GM10847 (cell line): ENCODE measurements at regions not wholly inside any gene's neighbourhood (a gene's known extent, or its start where the extent isn't known, plus 50 kb on each side); places are given as distances from the start of the nearest gene placed in this dataset.

ENCODE experiments used
- POLR2A ChIP-seq: IDR thresholded peaks from 2 replicates; pipeline ENCODE4 v1.6.1; 2011; ENCODE audit not compliant: insufficient read length; ENCODE audit errors: extremely low read depth

- TF ChIP-seq POLR2A: no peak
Measured at GRCh38 chr6:27043244-27043643, 204.3 kb upstream of the PRSS16 start.

GRCh38 chr6:27049863-27050781, 197.4 kb upstream of the PRSS16 start:
- no peak for TF ChIP-seq POLR2A

- no peak for TF ChIP-seq POLR2A
Measured at GRCh38 chr6:27052731-27053082, 194.8 kb upstream of the PRSS16 start.

- no peak for TF ChIP-seq POLR2A
Measured at GRCh38 chr6:27053738-27054137, 193.8 kb upstream of the PRSS16 start.

- TF ChIP-seq POLR2A: no peak
Measured at GRCh38 chr6:27056615-27057014, 190.9 kb upstream of the PRSS16 start.

- TF ChIP-seq POLR2A: no peak
Measured at GRCh38 chr6:27059621-27060425, 187.7 kb upstream of the PRSS16 start.

GRCh38 chr6:27061235-27061993, 186.1 kb upstream of the PRSS16 start:
- no peak for TF ChIP-seq POLR2A

GRCh38 chr6:27062755-27063154, 184.7 kb upstream of the PRSS16 start:
- no peak for TF ChIP-seq POLR2A

- no peak for TF ChIP-seq POLR2A
Measured at GRCh38 chr6:27065183-27065582, 182.3 kb upstream of the PRSS16 start.

- no peak for TF ChIP-seq POLR2A
Measured at GRCh38 chr6:27066381-27066780, 181.1 kb upstream of the PRSS16 start.

GRCh38 chr6:27066802-27067201, 180.7 kb upstream of the PRSS16 start:
- TF ChIP-seq POLR2A: no peak

GRCh38 chr6:27073441-27073840, 174.1 kb upstream of the PRSS16 start:
- TF ChIP-seq POLR2A: no peak

- TF ChIP-seq POLR2A: no peak
Measured at GRCh38 chr6:27076116-27076515, 171.4 kb upstream of the PRSS16 start.

- no peak for TF ChIP-seq POLR2A
Measured at GRCh38 chr6:27078734-27079357, 168.7 kb upstream of the PRSS16 start.

- no peak for TF ChIP-seq POLR2A
Measured at GRCh38 chr6:27081188-27081587, 166.3 kb upstream of the PRSS16 start.
